ENCODE measurements at regions not wholly inside any gene's neighbourhood (a gene's known extent, or its start where the extent isn't known, plus 50 kb on each side); places are given as distances from the start of the nearest gene placed in this dataset.
"Not testable (repeated sequence)": the region's sequence is repeated elsewhere in the genome, so short reads cannot be mapped to it uniquely, and the experiment has no call there.

- TF ChIP-seq CTCF (IDR thresholded peaks at IDR 0.05 in 8 of 11, conservative IDR thresholded peaks at IDR 0.05 in 3 of 11); POLR2A (IDR thresholded peaks at IDR 0.05): not testable (repeated sequence)
These were observed 516.8 kb downstream of the MATN1 start for GRCh38 chr1:30206631-30207030.

All from spleen (tissue), 7 donors.